H54 (cell line): ENCODE measurements at regions not wholly inside any gene's neighbourhood (a gene's known extent, or its start where the extent isn't known, plus 50 kb on each side); places are given as distances from the start of the nearest gene placed in this dataset.

ENCODE experiments used
- DNase-seq: peaks from one replicate; pipeline ENCODE4 v3.0.0; 2011; ENCODE audit warnings: low spot score, mixed read lengths; ENCODE audit not compliant: insufficient read length
- FAIRE-seq: peaks from 3 replicates; lab custom pipeline; 2011; peaks lifted over from hg19 to GRCh38; lab: Jason Lieb, UNC
- POLR2A ChIP-seq: IDR thresholded peaks from 2 replicates; pipeline ENCODE4 v1.6.1; 2011; ENCODE audit warnings: low read depth, mild to moderate bottlenecking, low read length

- no peak for TF ChIP-seq POLR2A
- FAIRE-seq (no peak), DNase-seq (no peak)
These were observed 157.3 kb upstream of the FOXN2 start for GRCh38 chr2:48157150-48157549.

- TF ChIP-seq POLR2A = no peak
- FAIRE-seq = no peak
- no peak for DNase-seq
These were observed 152.9 kb upstream of the FOXN2 start for GRCh38 chr2:48161628-48162027.

GRCh38 chr2:48162742-48163141 is 151.7 kb upstream of the FOXN2 start:
- DNase-seq = no peak
- FAIRE-seq = no peak
- TF ChIP-seq POLR2A = no peak

DNA sequence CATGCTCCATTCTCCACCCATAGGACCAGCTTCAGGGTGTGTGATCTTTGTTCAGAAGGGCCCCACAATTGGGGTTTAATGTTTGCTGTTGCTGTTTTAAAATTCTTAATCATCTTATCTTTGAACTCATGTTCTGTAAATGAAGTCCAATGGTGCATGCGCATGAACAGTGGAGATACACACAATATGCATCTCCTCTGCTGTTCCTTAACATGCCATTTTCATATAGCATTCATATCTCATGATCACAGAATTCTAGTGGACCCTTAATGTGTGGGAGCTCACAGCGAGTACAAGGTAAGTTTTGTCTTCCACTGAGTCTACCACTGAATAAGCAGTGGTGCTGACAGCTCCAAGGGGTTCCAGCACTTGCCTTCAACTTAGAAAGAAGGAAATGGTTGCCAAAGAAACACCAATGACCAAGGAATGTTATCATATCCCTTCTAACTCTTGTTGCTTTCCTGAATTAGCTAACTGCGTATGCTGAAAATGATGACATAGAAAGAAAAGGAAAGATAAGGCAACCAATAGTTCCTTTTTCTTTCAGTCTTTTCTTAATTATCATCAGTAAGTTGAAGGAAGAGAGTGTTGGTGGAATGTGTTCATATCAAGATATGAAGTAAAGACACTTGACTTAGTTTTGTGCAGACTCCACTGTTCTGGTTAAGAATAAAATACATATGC is 149.3 kb upstream of the FOXN2 start:
- TF ChIP-seq POLR2A = no peak
- DNase-seq (no peak), FAIRE-seq (no peak)

DNA sequence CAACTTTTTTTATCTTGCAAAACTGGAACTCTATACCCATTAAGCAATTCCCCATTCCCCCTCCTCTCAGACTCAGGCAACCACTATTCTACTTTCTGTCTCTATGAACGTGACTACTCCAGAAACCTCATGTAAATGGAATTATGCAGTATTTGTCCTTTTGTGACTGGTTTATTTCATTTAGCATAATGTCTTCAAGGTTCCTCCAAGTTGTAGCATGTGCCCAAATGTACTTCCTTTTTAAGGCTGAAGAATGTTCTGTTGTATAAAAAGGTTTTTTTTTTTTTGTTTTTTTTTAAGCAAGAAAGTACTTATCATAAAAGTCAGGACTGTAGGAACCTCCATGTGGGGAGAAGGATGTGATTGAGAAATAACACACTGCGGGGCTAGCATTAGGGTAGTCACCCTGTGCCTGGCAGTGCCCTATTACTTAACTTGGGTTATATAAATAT is 145.3 kb upstream of the FOXN2 start:
- TF ChIP-seq POLR2A = no peak
- DNase-seq (no peak), FAIRE-seq (no peak)

DNA sequence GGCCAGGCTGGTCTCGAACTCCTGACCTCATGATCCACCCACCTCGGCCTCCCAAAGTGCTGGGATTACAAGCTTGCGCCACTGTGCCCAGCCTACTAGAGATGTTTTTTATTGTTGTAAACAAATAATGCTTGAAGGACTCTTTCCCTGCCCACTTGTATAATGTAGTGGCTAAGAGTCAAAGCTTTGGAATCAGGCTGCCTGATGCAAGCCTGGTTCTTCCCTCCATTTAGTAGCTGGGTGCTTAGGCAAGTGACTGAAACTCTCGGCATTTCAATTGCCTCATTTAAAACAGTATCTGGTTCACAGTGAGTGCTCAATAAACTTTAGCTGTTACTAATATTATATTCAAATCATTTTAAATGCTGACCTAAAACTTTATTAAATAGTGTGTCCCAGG is 144.2 kb upstream of the FOXN2 start:
- no peak for TF ChIP-seq POLR2A
- DNase-seq (no peak), FAIRE-seq (no peak)

DNA sequence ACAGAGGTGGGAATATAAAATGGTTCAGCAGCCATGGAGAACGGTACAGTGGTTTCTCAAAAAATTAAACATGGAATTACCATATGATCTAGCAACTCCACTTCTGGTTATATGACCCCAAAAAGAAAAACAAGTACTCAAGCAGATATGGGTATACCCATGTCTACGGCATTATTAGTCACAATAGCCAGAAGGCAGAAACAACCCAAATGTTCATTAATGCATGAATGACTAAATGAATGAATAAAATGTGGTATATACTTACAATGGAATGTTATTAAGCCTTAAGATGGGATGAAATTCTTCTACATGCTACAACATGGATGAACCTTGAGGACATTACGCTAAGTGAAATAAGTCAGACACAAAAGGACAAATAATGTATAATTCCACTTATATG is 141.3 kb upstream of the FOXN2 start:
- no peak for FAIRE-seq
- no peak for TF ChIP-seq POLR2A
- no peak for DNase-seq

DNA sequence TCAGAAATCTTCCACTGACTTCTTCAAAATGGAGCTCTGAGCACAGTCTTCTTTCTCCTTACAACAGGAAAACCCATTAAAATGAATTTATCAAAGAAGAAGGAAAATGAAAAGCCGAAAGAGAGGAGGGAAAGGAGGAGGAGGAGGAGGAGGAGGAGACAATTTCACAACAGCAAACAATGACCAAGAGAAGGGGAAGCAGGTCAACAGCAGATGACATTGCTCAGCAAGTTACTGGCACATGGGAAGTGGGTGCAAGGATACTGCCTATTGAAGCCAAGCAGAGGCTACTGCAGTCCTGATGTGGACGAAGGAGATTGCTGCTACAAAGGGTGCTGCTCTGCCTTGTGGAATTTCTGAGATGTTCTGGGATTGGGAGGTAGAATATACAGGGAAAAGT is 140.0 kb upstream of the FOXN2 start:
- no peak for TF ChIP-seq POLR2A
- DNase-seq = no peak
- no peak for FAIRE-seq

- FAIRE-seq = peak; percentile 78
- no peak for TF ChIP-seq POLR2A
- DNase-seq = peak; percentile 12
These were observed 139.2 kb upstream of the FOXN2 start for GRCh38 chr2:48175254-48175653.

DNA sequence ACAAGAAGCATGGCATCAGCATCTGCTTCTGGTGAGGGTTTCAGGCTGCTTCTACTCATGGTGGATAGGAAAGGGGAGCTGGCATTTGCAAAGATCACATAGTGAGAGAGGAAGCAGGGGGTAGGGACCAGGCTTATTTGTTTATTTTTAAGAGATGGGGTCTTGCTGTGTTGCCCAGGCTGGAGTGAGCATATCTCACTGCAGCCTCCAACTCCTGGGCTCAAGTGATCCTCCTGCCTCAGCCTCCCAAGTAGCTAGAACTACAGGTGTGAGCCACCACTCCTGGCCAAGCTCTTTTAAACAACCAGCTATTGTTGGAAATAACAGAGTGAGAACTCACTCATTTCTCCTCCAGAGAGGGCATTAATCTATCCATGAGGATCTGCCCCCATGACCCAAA is 138.8 kb upstream of the FOXN2 start:
- no peak for FAIRE-seq
- no peak for DNase-seq
- TF ChIP-seq POLR2A = no peak

GRCh38 chr2:48176876-48177275 is 137.6 kb upstream of the FOXN2 start:
- TF ChIP-seq POLR2A = no peak
- DNase-seq (no peak), FAIRE-seq (no peak)

DNA sequence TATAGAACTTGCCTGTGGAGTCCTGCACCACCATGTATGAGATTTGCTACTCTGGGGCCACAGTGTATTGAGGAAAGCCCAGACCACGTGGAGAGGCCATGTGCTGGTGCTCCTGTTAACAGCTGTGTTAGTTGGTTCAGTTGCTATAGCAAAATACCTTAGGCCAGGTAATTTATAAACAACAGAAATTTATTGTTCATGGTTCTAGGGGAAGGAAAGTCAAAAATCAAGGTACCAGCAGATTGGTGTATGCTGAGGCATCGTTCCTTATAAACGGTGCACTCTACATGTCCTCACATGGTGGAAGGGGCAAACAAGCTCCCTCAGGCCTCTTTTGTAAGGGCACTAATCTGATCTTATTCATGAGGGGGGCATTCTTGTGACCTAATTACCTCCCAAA is 135.9 kb upstream of the FOXN2 start:
- FAIRE-seq = no peak
- no peak for DNase-seq
- TF ChIP-seq POLR2A = no peak

GRCh38 chr2:48180557-48180956 is 133.9 kb upstream of the FOXN2 start:
- TF ChIP-seq POLR2A = no peak
- DNase-seq (no peak), FAIRE-seq (no peak)

DNA sequence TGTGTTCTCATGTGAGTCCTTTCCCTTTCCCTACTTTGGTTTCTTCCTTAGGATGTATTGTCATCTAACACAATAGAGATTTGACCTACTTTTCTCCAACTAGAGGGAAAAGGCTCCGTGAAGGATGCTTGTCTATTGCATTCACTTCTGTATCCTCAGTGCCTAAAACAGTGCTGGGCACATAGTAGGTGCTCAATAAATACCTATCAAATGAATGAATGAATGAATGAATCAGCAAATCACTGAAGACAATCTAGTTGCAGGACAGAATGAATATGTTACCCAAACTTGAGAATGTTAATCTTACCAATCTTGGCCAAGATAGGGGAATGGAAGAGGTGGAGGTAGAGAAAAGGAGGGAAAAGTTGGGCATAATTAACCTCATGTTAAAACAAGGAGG is 131.2 kb upstream of the FOXN2 start:
- FAIRE-seq (no peak), DNase-seq (no peak)
- TF ChIP-seq POLR2A = no peak

DNA sequence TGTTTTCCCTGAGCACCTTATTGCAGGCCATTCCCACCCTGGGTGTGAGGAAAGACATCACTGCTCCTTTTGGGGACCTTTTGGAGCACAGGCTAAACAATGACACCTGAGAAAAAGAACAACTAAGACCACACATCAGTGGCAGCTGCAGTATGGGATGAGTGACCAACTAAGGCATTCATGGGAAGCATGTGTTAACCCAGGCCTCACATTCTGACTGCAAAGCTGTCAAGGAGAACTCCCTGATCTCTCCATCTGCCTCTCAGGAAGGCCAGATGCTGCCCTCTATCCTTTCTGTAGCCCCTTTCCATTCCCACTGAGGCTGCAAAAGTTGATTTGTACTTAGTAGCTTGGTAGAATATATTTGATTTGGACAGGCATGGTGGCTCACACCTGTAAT is 130.5 kb upstream of the FOXN2 start:
- FAIRE-seq (no peak), DNase-seq (no peak)
- no peak for TF ChIP-seq POLR2A
